Stimulated activated CD8-positive, alpha-beta memory T cell treated with anti-CD3 and anti-CD28 coated beads, Interleukin-2, amount 100 ng/mL, for 48 hours (primary cell): ENCODE measurements at regions not wholly inside any gene's neighbourhood (a gene's known extent, or its start where the extent isn't known, plus 50 kb on each side); places are given as distances from the start of the nearest gene placed in this dataset.
"Not testable (repeated sequence)": the region's sequence is repeated elsewhere in the genome, so short reads cannot be mapped to it uniquely, and the experiment has no call there.

Source experiments
- DNase-seq, 2 donors: peaks; one replicate each; pipeline ENCODE4 v3.0.0-alpha.2; 2020; ENCODE audit warnings: low read depth in 2 of 2

GRCh38 chr10:78342827-78343653, 309.4 kb downstream of the RPS24 start:
- DNase-seq: no peak

GRCh38 chr10:78344257-78344656, 310.6 kb downstream of the RPS24 start:
- not testable (repeated sequence) for DNase-seq

- DNase-seq: not testable (repeated sequence)
Measured at GRCh38 chr10:78345515-78345914, 311.9 kb downstream of the RPS24 start.

GRCh38 chr10:78346721-78347120, 313.1 kb downstream of the RPS24 start:
- no peak for DNase-seq

- no peak for DNase-seq
Measured at GRCh38 chr10:78348411-78349164, 314.9 kb downstream of the RPS24 start.

- DNase-seq: no peak
Measured at GRCh38 chr10:78349165-78349516, 315.5 kb downstream of the RPS24 start.

- no peak for DNase-seq
Measured at GRCh38 chr10:78349911-78350663, 316.4 kb downstream of the RPS24 start.

GRCh38 chr10:78351283-78351682, 317.6 kb downstream of the RPS24 start:
- DNase-seq: no peak

GRCh38 chr10:78351809-78352208, 318.1 kb downstream of the RPS24 start:
- DNase-seq: no peak

GRCh38 chr10:78353636-78354035, 320.0 kb downstream of the RPS24 start:
- DNase-seq: no peak

GRCh38 chr10:78354101-78354500, 320.4 kb downstream of the RPS24 start:
- no peak for DNase-seq

GRCh38 chr10:78356291-78356900, 322.7 kb downstream of the RPS24 start:
- no peak for DNase-seq

- DNase-seq: no peak
Measured at GRCh38 chr10:78357141-78358063, 323.7 kb downstream of the RPS24 start.

- no peak for DNase-seq
Measured at GRCh38 chr10:78358351-78358750, 324.7 kb downstream of the RPS24 start.

- DNase-seq: no peak
Measured at GRCh38 chr10:78358982-78359381, 325.3 kb downstream of the RPS24 start.

- DNase-seq: no peak
Measured at GRCh38 chr10:78359640-78360091, 326.0 kb downstream of the RPS24 start.

- no peak for DNase-seq
Measured at GRCh38 chr10:78360284-78360683, 326.6 kb downstream of the RPS24 start.

- DNase-seq: no peak
Measured at GRCh38 chr10:78361031-78361430, 327.4 kb downstream of the RPS24 start.

GRCh38 chr10:78362406-78363022, 328.9 kb downstream of the RPS24 start:
- no peak for DNase-seq

- DNase-seq: no peak
Measured at GRCh38 chr10:78363190-78363589, 329.5 kb downstream of the RPS24 start.
